ENCODE measurements at regions not wholly inside any gene's neighbourhood (a gene's known extent, or its start where the extent isn't known, plus 50 kb on each side); places are given as distances from the start of the nearest gene placed in this dataset.

GRCh38 chr5:68543212-68543611, 327.7 kb downstream of the PIK3R1 start:
- DNase-seq = no peak

- no peak for DNase-seq
Observed at GRCh38 chr5:68544091-68544647, 328.6 kb downstream of the PIK3R1 start.

DNA sequence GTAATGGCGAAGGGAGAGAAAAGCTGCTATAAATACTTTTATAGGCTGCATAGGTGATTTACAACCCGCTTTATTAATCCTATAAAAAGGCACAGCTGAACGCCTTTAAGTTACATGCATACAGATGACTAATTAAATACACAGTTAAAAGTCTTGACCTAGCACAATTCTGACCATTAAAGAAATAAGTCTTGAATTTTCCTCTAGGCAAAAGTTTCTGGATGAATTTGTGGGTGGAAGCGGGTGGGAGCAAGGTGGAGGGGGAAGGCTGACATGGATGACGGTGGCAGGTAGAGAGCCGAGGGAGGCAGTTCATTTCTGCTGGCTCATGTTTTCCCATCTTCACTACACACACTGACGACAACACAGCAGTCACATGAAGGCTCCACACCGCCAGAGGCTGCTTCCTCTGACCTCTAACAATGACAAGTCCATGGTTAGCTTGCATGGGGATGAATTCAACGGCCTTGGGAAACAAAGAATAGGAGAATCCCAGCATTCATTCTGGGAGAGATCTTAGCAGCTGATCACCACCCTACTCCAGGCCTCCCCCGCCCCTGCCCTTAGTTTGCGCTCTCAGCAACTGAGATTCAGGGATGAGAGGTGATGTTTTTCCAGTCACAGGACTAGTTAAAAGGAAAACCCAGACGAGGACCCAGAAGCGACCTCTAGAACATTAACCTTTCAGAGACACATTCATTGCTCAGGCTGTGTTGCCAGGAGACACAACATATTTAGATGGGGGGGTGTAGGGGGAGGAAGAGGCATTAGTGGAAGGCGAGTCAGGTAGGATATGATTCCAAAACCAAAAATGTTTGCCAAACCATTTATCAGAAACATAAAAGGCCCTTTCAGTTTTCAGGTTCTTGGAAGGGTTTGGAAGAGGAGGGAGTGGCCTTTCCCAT, 329.3 kb downstream of the PIK3R1 start:
- peak; percentile 81 for DNase-seq

DNA sequence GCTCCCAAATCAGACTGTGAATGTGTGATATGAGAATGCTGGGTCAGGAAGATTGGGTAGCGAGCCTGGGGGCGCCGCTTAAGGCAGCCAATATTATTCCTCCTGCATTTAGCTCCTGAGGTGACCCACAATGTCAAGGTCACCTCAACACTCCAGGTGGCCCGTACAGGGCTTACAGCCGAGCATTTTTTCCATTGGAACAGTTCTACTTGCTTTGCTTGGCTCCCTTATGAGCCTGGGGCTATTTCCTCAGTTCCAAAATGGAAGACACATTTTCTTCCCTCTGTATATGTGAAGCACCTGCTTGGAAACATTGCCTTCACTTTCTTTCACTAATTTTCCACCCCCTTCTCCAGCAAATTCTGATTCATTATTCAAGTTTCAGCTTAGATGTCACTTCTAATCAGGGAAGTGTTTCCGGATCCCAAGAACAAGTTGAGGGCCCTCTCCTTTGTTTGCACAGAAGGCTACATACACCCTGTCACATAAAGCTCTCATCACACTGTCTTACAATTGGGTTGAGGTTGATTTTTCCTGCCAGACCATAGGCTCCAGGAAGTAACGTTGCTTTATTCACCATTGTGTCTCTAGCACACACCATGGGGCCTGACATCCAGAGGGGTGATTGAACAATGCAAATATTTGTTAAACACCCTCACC, 330.2 kb downstream of the PIK3R1 start:
- DNase-seq = peak; percentile 16

- DNase-seq = no peak
Observed at GRCh38 chr5:68547056-68547455, 331.5 kb downstream of the PIK3R1 start.

DNA sequence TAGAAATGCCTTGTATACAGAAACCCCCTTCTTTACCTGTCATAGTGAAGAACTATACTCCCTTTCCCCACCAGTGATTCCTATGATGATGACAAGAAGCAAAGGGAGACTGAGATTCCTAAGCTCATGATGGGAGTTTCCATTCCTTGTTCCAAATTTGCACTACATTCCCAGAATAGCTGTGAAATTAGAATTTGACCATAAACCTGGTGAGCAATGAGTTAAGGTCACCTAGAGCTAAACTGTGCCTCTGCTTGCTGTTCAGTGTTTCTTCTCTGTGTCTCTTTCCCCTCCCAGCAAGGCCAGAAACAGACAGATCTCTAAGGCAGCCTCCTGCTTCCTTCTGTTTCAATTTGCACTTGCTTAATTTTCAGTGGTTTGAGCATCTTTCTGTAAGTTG, 332.1 kb downstream of the PIK3R1 start:
- peak; percentile 54 for DNase-seq

GRCh38 chr5:68548959-68549676, 333.6 kb downstream of the PIK3R1 start:
- DNase-seq = peak; percentile 84

GRCh38 chr5:68550015-68550414, 334.5 kb downstream of the PIK3R1 start:
- DNase-seq = no peak

DNA sequence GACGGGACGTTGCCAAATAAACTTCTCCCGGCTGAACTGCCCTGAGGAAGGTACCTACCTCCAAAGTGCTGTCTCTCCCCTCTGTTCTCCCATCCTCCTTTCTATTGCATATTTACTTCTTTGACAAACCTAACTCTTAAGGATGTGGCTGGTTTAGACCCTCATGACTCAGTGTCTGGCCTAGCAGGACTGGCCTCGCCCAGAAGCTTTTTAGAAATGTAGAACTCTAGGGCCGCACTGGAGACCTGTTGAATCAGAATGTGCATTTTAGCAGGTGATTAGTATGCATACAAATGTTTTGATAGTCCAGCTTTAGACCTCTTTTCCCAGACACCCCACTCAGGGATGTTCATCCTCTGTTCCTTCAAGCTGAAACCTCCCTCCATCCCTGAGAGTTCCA, 335.9 kb downstream of the PIK3R1 start:
- DNase-seq = no peak

DNA sequence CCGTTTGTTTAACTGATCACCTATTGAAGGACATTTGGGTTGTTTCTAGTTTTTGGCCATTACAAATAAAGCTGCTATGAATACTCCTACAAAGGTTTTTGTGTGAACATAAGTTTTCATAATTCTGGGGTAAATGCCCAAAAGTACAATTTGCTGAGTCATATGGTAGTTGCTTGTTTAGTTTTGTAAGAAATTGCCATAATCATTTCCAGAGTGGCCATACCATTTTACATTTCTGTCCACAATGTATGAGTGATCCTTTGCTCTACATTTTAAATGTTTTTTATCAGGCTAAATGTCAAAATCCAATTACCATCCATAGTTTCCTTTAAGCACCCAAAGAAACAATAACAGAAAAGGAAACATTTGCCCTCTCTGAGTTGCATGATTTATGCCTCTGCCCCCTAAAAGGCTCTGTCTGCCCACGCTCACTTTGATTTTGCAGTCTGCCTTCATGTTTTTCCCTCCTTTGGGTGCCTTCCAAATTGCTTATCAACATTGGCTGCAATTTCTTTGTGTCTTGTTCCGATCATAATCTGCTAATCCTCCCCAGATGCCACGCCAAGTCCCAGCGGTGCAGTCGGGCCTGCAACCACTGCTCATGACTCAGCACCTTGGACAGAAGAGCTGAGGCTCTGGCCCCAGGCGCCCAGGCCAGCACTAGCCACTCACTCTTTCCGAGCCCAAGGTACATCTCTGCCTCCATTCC, 339.2 kb downstream of the PIK3R1 start:
- DNase-seq = peak; percentile 87

DNA sequence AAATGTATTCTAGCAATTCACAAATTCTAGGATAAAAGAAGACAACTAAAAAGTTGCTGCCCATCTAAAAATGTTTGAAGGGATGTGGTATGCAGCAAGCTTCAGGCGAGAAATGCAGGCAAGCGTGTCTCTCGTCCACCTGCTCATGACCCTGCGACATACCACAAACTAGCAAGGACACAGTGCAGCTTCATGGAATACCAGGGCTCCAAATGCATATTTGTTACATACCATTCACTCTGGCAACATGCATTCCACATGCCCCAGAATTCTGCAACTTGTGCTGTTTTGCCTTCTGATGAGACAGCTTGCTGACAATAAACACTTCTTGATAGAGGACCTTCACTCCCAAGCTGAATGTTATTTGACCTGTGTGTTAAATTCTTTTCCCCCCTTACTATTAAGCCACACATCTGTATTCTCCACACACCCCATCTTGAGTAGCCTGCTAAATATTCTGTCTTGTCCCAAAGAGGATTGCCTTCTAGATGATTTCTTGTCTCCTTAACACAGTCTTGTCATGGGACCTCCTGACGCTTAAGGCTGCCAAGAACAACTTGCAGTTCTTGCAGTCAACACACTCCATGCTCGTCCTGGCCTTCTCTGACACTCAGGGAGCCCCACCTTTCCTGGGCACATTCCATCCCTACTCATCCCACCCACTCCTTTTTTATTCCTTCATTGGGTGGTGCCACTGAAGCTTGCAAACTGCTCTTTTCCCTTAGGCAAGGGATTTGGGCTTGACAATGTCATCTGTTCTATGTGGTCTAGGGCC, 340.5 kb downstream of the PIK3R1 start:
- peak; percentile 37 for DNase-seq

- peak; percentile 53 for DNase-seq
Observed at GRCh38 chr5:68557162-68557936, 341.8 kb downstream of the PIK3R1 start.

DNA sequence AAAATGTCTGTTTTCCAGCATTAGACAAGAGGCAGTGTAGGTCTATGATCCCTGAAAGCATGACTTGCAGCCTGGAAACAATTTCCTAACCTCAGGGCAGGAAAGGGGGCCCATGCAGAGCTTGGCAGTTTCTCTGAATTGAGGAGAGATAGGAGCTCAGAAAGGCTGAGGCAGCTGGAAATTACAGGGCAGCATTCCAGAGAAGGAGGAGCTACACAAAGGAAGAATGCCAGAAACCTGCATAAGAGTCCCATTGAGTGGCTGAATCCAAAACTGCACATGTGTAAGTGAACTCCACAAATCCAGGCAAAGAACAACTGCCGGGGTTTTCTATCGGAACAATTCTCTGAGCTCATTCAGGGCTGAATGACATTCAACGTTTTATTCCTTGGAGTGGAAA, 346.8 kb downstream of the PIK3R1 start:
- peak; percentile 75 for DNase-seq

DNA sequence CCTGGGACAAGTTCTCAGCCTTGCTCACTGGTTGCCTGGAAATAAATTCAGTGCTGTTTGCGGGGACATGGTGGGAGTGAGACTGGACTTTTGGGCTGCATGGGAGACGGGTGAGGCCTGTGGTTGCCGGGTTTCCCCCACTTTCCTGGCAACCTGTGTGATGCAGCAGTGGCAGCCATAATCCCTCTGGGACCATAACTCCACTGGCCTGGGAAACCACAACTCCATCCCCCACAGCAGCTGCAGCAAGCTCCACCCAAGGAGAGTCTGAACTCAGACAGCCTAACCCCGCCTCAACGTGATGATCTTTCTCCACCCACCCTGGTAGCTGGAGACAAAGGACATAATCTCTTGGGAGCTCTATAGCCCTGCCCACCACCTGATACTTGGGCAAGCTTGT, 349.9 kb downstream of the PIK3R1 start:
- DNase-seq = peak; percentile 21

DNA sequence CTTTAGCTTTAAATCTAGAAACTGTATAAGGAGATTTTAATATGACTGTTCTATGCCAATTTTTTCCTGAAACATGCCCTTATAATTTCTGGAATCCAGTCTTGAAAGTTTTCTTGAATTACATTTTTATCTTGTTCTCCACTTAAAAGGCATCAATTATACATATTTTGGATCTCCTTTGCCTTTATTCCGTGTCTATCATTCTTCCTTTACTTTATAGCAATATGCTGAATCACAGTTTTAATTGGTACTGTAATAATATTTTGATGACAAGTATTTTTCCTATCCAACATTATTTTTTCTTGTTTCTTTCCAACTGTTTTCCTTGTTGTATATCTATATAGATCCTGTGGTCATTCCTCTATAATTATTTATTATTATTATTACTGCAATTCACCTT, 361.2 kb downstream of the PIK3R1 start:
- no peak for DNase-seq

- DNase-seq = no peak
Observed at GRCh38 chr5:68582284-68582683, 366.7 kb downstream of the PIK3R1 start.

- peak; percentile 48 for DNase-seq
Observed at GRCh38 chr5:68587171-68587570, 371.6 kb downstream of the PIK3R1 start.

DNA sequence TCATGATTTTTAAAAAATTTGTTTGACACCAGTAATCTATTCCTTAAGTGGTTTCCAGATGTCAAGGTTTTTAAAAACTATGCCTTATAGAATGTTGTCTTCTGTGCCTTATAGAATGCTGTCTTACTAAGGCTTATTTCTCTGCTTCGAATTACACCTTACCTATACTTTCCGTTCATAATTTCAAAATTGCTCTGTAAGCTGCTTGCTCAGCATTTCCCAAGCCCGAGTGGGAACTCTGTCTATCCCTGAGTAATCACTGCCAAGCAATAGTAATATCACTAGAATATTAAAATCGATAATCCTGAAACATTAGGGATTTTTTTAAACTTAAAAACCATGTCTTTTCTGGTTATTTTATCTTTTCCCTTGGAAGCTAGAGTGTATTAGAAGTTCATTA, 376.3 kb downstream of the PIK3R1 start:
- no peak for DNase-seq

- no peak for DNase-seq
Observed at GRCh38 chr5:68592351-68592750, 376.8 kb downstream of the PIK3R1 start.

GRCh38 chr5:68593211-68593671, 377.7 kb downstream of the PIK3R1 start:
- no peak for DNase-seq

DNA sequence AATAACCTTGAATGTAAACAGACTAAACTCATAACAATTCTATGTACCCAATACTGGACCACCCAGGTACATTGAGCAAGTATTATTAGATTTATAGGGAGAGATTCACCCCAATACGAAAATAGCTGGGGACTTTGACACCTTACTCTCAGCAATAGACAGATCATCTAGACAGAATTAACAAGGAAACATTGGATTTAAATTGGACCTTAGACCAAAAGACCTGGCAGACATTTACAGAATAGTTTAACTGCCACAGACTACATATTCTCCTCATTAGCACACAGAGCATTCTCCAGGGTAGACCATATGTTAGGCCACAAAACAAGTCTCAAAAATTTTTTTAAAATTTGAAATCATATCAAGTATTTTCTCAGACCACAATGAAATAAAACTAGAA, 397.4 kb downstream of the PIK3R1 start:
- DNase-seq = no peak
